Transverse colon (tissue), 4 donors: ENCODE measurements at regions not wholly inside any gene's neighbourhood (a gene's known extent, or its start where the extent isn't known, plus 50 kb on each side); places are given as distances from the start of the nearest gene placed in this dataset.

ENCODE experiments used
- DNase-seq: peaks from one replicate; pipeline ENCODE4 v3.0.0-alpha.2; 2019
- H3K27ac ChIP-seq, 4 donors: fragments of 200-600 bp; sonication (generic); 2 replicates each; pipeline ENCODE4 v1.5.1; 2016 to 2018; ENCODE audit warnings: inconsistent platforms in 4 of 4
- H3K27me3 ChIP-seq: fragments of 200-600 bp; sonication (generic); 2 replicates; pipeline ENCODE4 v1.5.1; 2017; ENCODE audit warnings: inconsistent platforms
- H3K36me3 ChIP-seq, 4 donors: fragments of 200-600 bp; sonication (generic); 2 replicates each; pipeline ENCODE4 v1.5.1; 2017 to 2019; ENCODE audit warnings: inconsistent platforms in 4 of 4
- H3K4me1 ChIP-seq, 4 donors: fragments of 200-600 bp; sonication (generic); 2 replicates each; pipeline ENCODE4 v1.5.1; 2017 to 2020; ENCODE audit warnings: inconsistent platforms in 4 of 4
- H3K4me3 ChIP-seq, 4 donors: fragments of 200-600 bp; sonication (generic); 1 replicate in 1 of 4; 2 replicates in 3 of 4; pipeline versions ENCODE4 v1.5.1 to v1.6.1; 2017 to 2019; ENCODE audit warnings: inconsistent platforms in 4 of 4
- H3K9me3 ChIP-seq, 2 donors: fragments of 200-600 bp; sonication (generic); 2 replicates each; pipeline ENCODE4 v1.5.1; 2017 to 2019; ENCODE audit warnings: inconsistent platforms in 2 of 2
- CTCF ChIP-seq, 5 experiments: fragments of 200-600 bp in 3 of 5; fragments of 450-650 bp in 2 of 5; sonication (generic) in 3 of 5; IDR thresholded peaks; 1 replicate in 2 of 5; 2 replicates in 3 of 5; pipeline ENCODE4 v1.5.1; 2016 to 2017; ENCODE audit warnings: antibody characterized with exemption in 5 of 5, inconsistent platforms in 3 of 5, mild to moderate bottlenecking in 2 of 5, moderate library complexity in 1 of 5
- EP300 ChIP-seq: sonication (generic); formaldehyde crosslinking; IDR thresholded peaks from one replicate; pipeline ENCODE4 v1.6.1; 2017; ENCODE audit warnings: antibody characterized with exemption, low read depth
- POLR2A ChIP-seq: fragments of 450-650 bp; IDR thresholded peaks from one replicate; pipeline ENCODE4 v1.6.1; 2016; ENCODE audit warnings: antibody characterized with exemption, mild to moderate bottlenecking, moderate library complexity
- POLR2AphosphoS5 ChIP-seq, 3 donors: sonication (generic); formaldehyde crosslinking; IDR thresholded peaks; one replicate each; pipeline ENCODE4 v1.6.1; 2016; ENCODE audit warnings: antibody characterized with exemption in 3 of 3
- WGBS, 2 donors: methylation state at CpG; one replicate each; pipeline ENCODE4 v1.1.5; 2018; ENCODE audit warnings: low coverage in 1 of 2; 5-methylcytosine and 5-hydroxymethylcytosine counted together
- in situ Hi-C, 4 donors: fragments of 200-750 bp; cut with MboI; loops; one replicate each; pipeline versions ENCODE4 v1.15.0 to v1.15.1; 2017; ENCODE audit warnings: low sequenced_read_pairs in 3 of 4, low pct_ligation_motif_present in 1 of 4, low pct_unique_long_range_greater_than_20kb in 1 of 4
- intact Hi-C: fragments of 100-400 bp; cut with DNase I; formaldehyde crosslinking; loops from one replicate; pipeline ENCODE4 v1.15.1; 2023; ENCODE audit warnings: low total_unique reads

GRCh38 chr9:117548556-117548955 lies 133.7 kb upstream of the ASTN2 start:
- no peak for DNase-seq
- TF ChIP-seq POLR2AphosphoS5 (IDR thresholded peaks at IDR 0.05) (no peak), POLR2A (no peak), CTCF (IDR thresholded peaks at IDR 0.05) (no peak)
- Histone ChIP-seq H3K36me3 (no peaks in the 10 kb centered on the region), H3K27ac (no peak overlapping the region), H3K4me1 (peaks cover 0 to 6% (median 0%) of the 10 kb centered on the region in 4 donors), H3K27me3 (no peaks in the 10 kb centered on the region), H3K4me3 (no peak overlapping the region), H3K9me3 (no peaks in the 10 kb centered on the region)
- 70 to 81% methylated on average over 2 of the region's 2 CpGs for WGBS, 2 donors
- in situ Hi-C loops (loop anchor here in 1 of 4 donors (5.0 kb wide), 1 partner anchor 51 kb away; no protein-coding TSS in a partner anchor), intact Hi-C loops (no loop called here)

GRCh38 chr9:117547904-117548303 lies 133.0 kb upstream of the ASTN2 start:
- Histone ChIP-seq H3K4me3 (no peak overlapping the region), H3K27ac (no peak overlapping the region), H3K4me1 (peaks cover 0 to 6% (median 0%) of the 10 kb centered on the region in 4 donors), H3K9me3 (no peaks in the 10 kb centered on the region), H3K36me3 (no peaks in the 10 kb centered on the region), H3K27me3 (no peaks in the 10 kb centered on the region)
- no peak for TF ChIP-seq EP300
- no peak for TF ChIP-seq POLR2A
- no peak for TF ChIP-seq CTCF (IDR thresholded peaks at IDR 0.05)
- TF ChIP-seq POLR2AphosphoS5 (IDR thresholded peaks at IDR 0.05): no peak
- intact Hi-C loops: no loop called here
- in situ Hi-C loops: loop anchor here in 1 of 4 donors (5.0 kb wide), 1 partner anchor 51 kb away; no protein-coding TSS in a partner anchor
- WGBS, 2 donors: 67 to 68% methylated on average over 3 of the region's 3 CpGs
- no peak for DNase-seq

GRCh38 chr9:117546894-117547678 lies 132.2 kb upstream of the ASTN2 start:
- DNase-seq: peak; percentile 26
- no peaks in the 10 kb centered on the region for H3K36me3 ChIP-seq
- H3K27me3 ChIP-seq: no peaks in the 10 kb centered on the region
- H3K4me3 ChIP-seq: no peak overlapping the region
- intact Hi-C loops: no loop called here
- no peaks in the 10 kb centered on the region for H3K9me3 ChIP-seq
- no peak overlapping the region for H3K27ac ChIP-seq
- 15 to 18% methylated on average over 12 to 20 of the region's 20 CpGs for WGBS, 2 donors
- peaks cover 0 to 6% (median 0%) of the 10 kb centered on the region in 4 donors for H3K4me1 ChIP-seq
- TF ChIP-seq CTCF (IDR thresholded peaks at IDR 0.05): no peak
- no peak for TF ChIP-seq EP300
- TF ChIP-seq POLR2AphosphoS5 (IDR thresholded peaks at IDR 0.05): no peak
- TF ChIP-seq POLR2A: no peak
- in situ Hi-C loops: loop anchor here in 1 of 4 donors (5.0 kb wide), 1 partner anchor 50 kb away; no protein-coding TSS in a partner anchor

GRCh38 chr9:117545846-117546245 lies 131.0 kb upstream of the ASTN2 start:
- intact Hi-C loops (no loop called here), in situ Hi-C loops (loop anchor here in 1 of 4 donors (5.0 kb wide), 1 partner anchor 49 kb away; no protein-coding TSS in a partner anchor)
- no peak overlapping the region for H3K27ac ChIP-seq
- H3K4me3 ChIP-seq: no peak overlapping the region
- no peaks in the 10 kb centered on the region for H3K27me3 ChIP-seq
- no peaks in the 10 kb centered on the region for H3K36me3 ChIP-seq
- 69 to 100% methylated on average over 1 of the region's 1 CpG for WGBS, 2 donors
- H3K9me3 ChIP-seq: no peaks in the 10 kb centered on the region
- no peak for TF ChIP-seq POLR2AphosphoS5 (IDR thresholded peaks at IDR 0.05)
- TF ChIP-seq CTCF (IDR thresholded peaks at IDR 0.05): no peak
- no peak for TF ChIP-seq POLR2A
- no peak for TF ChIP-seq EP300
- DNase-seq: no peak
- peaks cover 0 to 6% (median 0%) of the 10 kb centered on the region in 4 donors for H3K4me1 ChIP-seq
